Fibroblast of upper back skin (primary cell): ENCODE measurements at regions not wholly inside any gene's neighbourhood (a gene's known extent, or its start where the extent isn't known, plus 50 kb on each side); places are given as distances from the start of the nearest gene placed in this dataset.

Experiments used
- DNase-seq: peaks from one replicate; pipeline ENCODE4 v3.0.0-alpha.2; 2013

DNA sequence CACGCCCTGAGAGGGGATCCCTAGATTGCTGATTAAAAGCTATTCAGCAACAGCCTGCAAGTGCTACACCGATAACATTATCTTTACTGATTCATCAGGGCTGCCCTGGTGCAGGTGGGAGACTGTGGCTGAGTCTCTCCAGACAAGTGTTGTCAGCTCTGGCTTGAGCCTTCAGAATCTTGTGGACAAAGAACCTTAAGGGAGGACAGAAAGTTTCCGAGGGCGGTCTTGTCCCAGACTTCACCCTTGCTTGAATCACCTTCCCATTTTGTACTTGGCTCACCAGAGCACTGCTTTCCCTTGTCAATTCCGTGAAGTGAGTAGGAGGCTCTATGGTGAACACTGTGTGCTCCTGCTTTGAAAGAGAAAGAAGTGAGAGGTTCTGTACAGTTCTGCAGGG lies 88.6 kb upstream of the PCSK2 start:
- no peak for DNase-seq

DNA sequence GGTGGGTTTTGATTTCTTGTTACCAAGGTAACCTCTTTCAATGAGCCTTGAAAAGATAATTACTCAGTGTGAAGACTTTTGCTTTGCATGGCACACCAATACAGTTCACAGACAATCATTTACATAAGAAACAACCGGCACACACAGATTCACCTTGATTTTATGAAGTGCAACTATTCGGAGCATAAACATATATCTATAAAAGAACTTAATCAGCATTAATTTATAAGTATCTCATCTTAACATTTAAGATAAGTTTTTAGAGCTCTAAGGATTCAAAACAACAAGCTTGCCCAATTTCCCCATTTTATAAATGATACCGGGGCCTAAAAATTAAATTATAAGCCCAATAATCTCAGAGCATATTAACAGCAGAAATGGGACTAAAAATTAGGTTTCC lies 85.9 kb upstream of the PCSK2 start:
- DNase-seq: no peak

DNA sequence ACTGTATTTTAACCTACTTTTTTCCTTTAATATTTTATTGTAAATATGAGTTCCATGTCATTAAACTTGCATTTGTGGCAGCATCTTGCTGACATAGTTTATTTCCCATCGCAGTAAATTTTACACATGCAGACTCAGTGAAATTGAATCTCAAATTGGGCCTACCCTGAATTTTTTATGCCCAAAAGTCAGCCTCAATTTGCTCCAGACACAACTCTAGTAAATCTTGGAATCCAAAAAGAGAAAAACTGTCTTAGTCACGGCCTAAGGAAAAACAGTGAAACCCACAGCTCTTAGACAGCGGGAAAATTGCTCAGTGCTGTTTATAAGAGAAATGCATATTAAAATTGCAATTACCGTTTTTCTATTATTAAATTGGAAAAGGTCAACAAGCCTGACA lies 85.3 kb upstream of the PCSK2 start:
- DNase-seq: no peak

DNA sequence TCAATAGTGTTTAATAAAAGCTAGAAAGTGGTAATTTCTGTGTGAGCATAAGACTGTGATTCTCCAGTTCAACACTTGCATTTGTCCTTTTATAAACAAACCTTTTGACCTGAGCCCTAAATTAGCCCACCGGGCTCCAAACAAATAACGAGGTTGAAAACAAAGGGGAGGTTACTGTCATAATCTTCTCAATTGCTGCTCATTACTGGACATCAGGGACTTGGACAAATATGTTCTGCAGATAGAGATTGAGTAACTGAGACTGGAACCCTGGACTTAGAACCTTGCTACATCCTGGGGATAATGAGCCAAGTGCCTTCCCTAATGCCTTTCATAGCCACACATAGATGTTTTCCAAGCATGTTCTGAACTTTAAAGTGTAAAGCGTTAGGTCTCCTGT lies 84.2 kb upstream of the PCSK2 start:
- DNase-seq: no peak

DNA sequence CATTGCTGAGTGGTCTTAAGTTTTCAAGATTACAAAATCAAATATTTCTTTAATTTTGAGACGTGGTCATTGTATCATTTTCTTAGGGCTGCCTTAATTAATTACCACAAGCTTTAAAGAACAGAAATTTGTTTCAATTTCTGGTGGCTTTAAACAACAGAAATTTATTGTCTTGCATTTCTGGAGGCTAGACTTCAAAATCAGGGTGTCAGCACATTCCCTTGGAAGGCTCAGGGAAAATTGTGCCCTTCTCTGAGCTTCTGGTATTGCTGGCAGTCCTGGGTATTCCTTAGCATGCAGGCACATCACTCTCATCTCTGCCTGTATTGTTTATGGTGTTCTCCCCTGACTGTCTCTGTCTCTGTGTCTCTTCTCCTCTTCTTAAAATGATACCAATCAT lies 76.0 kb upstream of the PCSK2 start:
- DNase-seq: no peak

DNA sequence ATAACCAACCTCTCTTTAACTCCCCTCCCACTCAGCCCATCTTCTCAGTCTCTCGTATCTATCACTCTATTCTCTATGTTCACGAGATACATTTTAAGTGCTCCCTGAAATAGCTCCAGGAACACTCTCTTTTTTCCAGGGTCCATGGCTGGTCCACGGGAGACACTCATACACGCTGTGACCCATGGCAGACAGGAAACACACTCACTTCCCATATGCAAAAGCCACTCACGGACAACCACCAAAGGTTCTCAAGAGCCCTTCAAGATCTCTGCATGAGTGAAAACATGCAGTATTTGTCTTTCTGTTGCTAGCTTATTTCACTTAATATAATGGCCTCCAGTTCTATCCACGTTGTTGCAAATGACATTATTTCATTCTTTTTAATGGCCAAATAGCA lies 71.4 kb upstream of the PCSK2 start:
- DNase-seq: no peak

DNA sequence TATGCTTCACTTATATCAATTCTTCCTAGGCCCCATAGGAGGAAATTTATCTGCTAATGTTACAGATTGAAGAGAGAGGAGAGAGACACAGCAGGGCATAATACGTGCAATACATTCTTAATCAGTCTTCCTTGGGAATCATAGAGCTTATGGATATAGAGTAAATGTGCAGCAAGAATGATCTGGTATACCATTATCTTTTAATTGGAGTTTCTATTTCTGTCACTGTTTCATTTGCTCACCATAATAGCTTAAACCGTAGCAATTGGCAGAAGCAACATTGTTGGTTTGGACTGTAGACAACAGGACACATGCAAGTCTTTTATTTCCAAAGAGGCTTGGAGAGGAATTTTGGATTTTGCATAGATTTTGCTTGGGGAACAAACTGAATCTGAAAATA lies 68.1 kb upstream of the PCSK2 start:
- no peak for DNase-seq

DNA sequence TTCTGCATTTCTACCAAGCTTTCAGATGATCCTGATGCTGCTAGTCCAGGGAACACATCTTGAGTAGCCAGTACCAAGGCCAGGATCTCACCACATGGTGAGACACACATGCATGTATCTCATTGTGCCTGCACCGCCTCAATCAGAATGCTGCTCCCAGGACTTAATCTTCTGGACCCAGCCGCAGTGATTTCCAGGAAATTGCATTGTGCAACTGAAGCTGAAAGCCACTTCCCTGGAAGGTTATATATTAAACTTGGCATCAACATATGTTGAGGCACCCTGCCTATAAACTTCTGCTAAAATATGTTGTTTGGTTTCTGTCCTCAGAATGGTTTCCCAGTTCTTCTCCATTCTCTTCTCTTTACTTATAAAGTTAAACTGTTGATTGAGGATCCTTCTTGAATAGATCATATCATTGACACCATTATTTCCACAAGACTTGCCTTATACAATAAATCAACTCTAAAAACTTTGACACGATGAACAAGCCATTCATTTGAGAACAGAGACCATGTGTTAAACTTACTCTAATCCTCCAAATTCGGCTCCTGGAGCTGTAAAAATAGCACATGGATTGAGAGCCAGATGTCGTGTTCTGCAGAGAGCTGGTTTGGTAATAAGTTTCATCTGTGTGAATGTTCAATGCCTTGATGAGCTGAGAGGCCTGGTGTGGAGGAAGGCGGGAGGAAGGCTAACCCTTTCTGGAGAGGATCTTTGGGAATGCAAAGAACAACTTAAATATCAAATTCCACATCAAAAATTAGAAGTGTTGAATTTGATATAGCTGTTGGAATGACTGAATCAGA lies 65.0 kb upstream of the PCSK2 start:
- DNase-seq: peak; percentile 86

DNA sequence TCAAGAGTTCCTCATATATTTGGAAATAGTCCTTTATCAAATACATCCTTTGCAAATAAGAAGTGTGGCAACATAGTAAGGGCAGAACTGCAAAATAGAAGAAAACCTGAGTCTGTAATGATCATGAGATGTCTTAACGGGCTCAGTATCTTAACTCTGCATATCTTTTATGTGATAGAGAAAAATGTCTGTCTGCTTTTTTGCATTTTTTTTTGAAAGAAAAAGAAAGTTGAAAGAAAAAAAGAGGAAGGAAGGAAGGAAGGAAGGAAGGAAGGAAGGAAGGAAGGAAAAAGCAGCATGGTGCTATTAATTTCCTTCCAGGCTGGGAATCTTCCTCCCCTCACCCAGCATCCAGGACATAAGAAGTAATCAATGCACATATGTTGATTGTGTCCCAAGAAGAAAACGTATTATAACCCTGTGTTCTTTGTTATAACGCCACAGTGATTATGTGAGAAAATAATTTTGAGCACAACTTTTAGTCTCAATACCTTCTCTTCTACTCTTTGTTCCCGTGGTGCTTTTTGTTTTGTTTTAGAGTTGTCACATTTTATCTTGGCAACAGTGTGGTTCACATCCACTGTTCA lies 58.7 kb upstream of the PCSK2 start:
- DNase-seq: no peak

DNA sequence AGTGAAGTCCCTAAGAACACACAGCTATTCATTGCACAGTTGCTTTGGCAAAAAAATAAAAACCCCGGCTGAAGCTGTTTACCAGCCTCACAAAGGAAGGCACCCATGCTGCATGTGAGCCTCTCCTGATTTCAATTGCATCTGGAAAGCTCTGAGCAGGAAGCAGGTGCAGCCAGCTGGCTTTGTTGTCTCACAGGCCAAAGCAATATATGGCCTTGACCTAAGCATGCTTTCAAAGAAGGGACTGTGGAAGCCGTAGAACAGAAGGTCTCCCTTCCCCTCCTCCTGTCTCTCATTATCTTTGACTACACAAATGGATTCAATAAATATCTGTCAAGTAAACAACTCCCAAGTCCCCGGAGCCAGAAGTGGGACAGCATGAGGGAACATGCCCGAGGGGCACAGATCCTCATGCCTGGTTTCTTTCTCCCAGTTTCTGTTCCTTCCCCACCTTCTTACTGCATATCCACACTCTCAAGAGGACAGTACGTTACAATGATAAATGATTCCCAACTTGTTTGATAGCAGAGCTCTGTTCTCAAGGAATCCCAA lies 57.2 kb upstream of the PCSK2 start:
- no peak for DNase-seq

DNA sequence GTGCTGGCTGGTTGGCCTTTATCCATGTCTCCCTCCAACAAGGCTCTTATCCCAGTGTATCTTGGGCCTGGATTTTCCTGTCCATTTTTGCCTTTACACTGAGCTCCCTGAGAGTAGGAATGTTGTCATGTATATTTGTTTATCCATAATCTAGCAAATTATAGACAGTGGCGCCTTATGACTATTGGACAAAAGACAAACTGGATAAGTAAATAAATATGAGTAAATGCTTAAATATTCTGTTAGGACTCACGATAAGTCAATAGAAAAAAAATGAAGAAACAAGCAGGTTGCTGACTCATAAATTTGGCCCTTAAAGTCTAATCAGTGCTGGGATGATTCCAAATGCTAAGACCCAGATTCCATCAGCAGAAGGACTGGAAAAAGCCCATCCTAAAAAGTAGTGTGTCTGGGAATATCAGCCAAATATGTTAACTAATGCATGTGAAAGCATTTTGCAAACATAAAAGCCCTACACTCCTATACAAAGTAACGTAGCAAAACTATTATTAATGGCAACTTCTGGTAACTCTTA lies 55.0 kb upstream of the PCSK2 start:
- DNase-seq: peak; percentile 37

DNA sequence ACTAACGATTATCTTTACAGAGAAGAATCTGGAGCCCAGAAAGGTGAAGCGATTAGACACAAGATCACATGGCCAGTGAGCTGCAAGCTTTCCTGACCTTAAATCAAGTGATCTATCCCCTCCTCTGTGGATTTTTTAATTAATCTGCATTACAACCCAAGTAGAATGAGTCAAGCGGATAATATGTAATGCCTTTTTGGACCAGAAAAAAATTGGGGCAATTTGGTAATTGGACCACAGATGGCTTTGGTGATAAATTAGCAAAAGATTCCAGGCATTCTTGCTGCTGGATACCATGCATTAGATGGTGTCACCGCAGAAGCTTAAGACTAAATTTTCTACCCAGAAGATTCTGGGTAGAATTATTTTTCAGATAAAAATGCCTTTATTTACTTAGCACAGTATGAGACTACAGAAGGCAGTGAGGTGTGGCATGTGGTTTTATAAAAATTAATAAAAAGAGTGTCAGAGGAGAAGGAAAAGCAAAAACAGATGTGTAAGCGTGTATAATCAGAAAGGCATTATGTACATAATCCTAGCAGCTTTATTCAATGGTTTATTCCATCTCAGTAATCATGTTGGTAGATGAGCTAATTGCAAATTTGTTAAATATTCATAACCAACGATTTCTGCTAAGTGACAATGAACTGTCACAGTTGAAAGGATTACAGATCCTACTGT lies 53.9 kb upstream of the PCSK2 start:
- DNase-seq: peak; percentile 78
